ENCODE measurements at regions not wholly inside any gene's neighbourhood (a gene's known extent, or its start where the extent isn't known, plus 50 kb on each side); places are given as distances from the start of the nearest gene placed in this dataset.

GRCh38 chr14:98894600-98894999 lies 377.4 kb downstream of the BCL11B start:
- no peak overlapping the region for H2AFZ ChIP-seq (ENCODE audit: low read length)
- WGBS (ENCODE audit: low lambda C conversion rate), result 0% methylated on average over 3 of the region's 5 CpGs
- TF ChIP-seq TAF1 (CRISPR knock-in tag; IDR thresholded peaks at IDR 0.05), result no peak
- H3K27ac ChIP-seq (ENCODE audit: extremely low read length, insufficient read depth, low read length), result no peak overlapping the region
- no peaks in the 10 kb centered on the region for H3K9me3 ChIP-seq (ENCODE audit: low read length)
- H4K20me1 ChIP-seq (ENCODE audit: insufficient read depth, low read length), result no peaks in the 10 kb centered on the region
- ChIA-PET CTCF (ENCODE audit: low intra/inter-chr PET ratio, low total read pairs) (no interaction called here), POLR2A (no interaction called here)
- peaks cover 0 to 9% of the 10 kb centered on the region in 2 experiments; a peak in 2 of 5 replicates for H3K27me3 ChIP-seq (ENCODE audit: control insufficient read depth in 1 of 2, insufficient read depth in 2 of 2, low read length in 2 of 2)
- intact Hi-C loops (cut with micrococcal nuclease; ENCODE audit: unreplicated experiment), result no loop called here
- in situ Hi-C loops (cut with HindIII; ENCODE audit: extremely low pct_ligation_motif_present, low pct_unique_long_range_greater_than_20kb), result no loop called here
- ATAC-seq (no peak), FAIRE-seq (no peak), DNase-seq (ENCODE audit: low spot score) (no peak)
- H3K36me3 ChIP-seq (replicated peaks in 1 of 2; ENCODE audit: control insufficient read depth in 1 of 2, insufficient read depth in 2 of 2, low read length in 2 of 2), result no peaks in the 10 kb centered on the region
- no peak overlapping the region for H3K4me3 ChIP-seq (replicated peaks in 1 of 3; ENCODE audit: insufficient read depth in 1 of 3, low read depth in 2 of 3, low read length in 3 of 3)
- no peaks in the 10 kb centered on the region for H3K4me1 ChIP-seq (ENCODE audit: insufficient read depth, low read length)
- no peak overlapping the region for H3K9ac ChIP-seq (ENCODE audit: insufficient read depth, low read depth, low read length)
- H3K4me2 ChIP-seq (ENCODE audit: low read depth, low read length), result no peak overlapping the region
- BruUV-seq (replicated peaks), result no TSS peak
- no peaks in the 10 kb centered on the region for H3K79me2 ChIP-seq (ENCODE audit: insufficient read depth, low read length)

DNA sequence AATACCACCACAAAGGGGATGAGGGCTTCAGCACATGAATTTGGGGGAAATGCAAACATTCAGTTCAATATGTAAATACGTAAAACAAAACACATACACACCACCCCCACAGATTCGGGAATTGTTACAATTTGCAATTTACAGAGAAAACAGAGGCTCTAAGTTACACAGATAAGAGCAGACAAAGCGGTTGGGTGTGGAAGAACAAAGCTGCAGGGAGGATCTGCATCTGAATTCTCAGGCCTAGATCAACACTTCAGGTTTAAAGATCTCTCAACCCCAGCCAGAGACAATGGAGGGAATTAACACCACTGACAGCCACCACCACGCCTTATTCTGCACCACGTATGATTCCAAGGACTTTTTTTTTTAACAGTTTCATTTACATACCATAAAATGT lies 375.5 kb downstream of the BCL11B start:
- no peak for DNase-seq (ENCODE audit: low spot score)
- no peak overlapping the region for H3K27ac ChIP-seq (ENCODE audit: extremely low read length, insufficient read depth, low read length)
- peaks cover 0 to 7% of the 10 kb centered on the region in 2 experiments; a peak in 2 of 5 replicates for H3K27me3 ChIP-seq (ENCODE audit: control insufficient read depth in 1 of 2, insufficient read depth in 2 of 2, low read length in 2 of 2)
- 3% methylated on average over 5 of the region's 5 CpGs for WGBS (ENCODE audit: low lambda C conversion rate)
- no peaks in the 10 kb centered on the region for H3K4me1 ChIP-seq (ENCODE audit: insufficient read depth, low read length)
- no peaks in the 10 kb centered on the region for H3K36me3 ChIP-seq (replicated peaks in 1 of 2; ENCODE audit: control insufficient read depth in 1 of 2, insufficient read depth in 2 of 2, low read length in 2 of 2)
- H2AFZ ChIP-seq (ENCODE audit: low read length), result no peak overlapping the region
- H3K9ac ChIP-seq (ENCODE audit: insufficient read depth, low read depth, low read length), result no peak overlapping the region
- H3K79me2 ChIP-seq (ENCODE audit: insufficient read depth, low read length), result no peaks in the 10 kb centered on the region
- intact Hi-C loops (cut with micrococcal nuclease; ENCODE audit: unreplicated experiment) (loop anchor here (5.0 kb wide), 1 partner anchor 581 kb away; no protein-coding TSS in a partner anchor), in situ Hi-C loops (cut with HindIII; ENCODE audit: extremely low pct_ligation_motif_present, low pct_unique_long_range_greater_than_20kb) (no loop called here)
- ChIA-PET POLR2A (no interaction called here), CTCF (ENCODE audit: low intra/inter-chr PET ratio, low total read pairs) (no interaction called here)
- H3K4me2 ChIP-seq (ENCODE audit: low read depth, low read length), result no peak overlapping the region
- FAIRE-seq, result no peak
- BruUV-seq (replicated peaks), result no TSS peak
- no peaks in the 10 kb centered on the region for H4K20me1 ChIP-seq (ENCODE audit: insufficient read depth, low read length)
- no peaks in the 10 kb centered on the region for H3K9me3 ChIP-seq (ENCODE audit: low read length)
- no peak for ATAC-seq
- no peak overlapping the region for H3K4me3 ChIP-seq (replicated peaks in 1 of 3; ENCODE audit: insufficient read depth in 1 of 3, low read depth in 2 of 3, low read length in 3 of 3)
- no peak for TF ChIP-seq LBX2 (CRISPR knock-in tag; IDR thresholded peaks at IDR 0.05; ENCODE audit: borderline replicate concordance)
- TF ChIP-seq ZNF550 (CRISPR knock-in tag; IDR thresholded peaks at IDR 0.05; ENCODE audit: borderline replicate concordance), result no peak
- TF ChIP-seq RFX5 (IDR thresholded peaks at IDR 0.05; ENCODE audit: low read depth, low read length), result no peak
- no peak for TF ChIP-seq BRCA1 (CRISPR knock-in tag; IDR thresholded peaks at IDR 0.05)
- no peak for TF ChIP-seq IRX3 (CRISPR knock-in tag; IDR thresholded peaks at IDR 0.05; ENCODE audit: borderline replicate concordance, low read depth)
- TF ChIP-seq HNRNPUL1 (IDR thresholded peaks at IDR 0.05; ENCODE audit: low read depth, low read length), result no peak
- no peak for TF ChIP-seq ZNF138 (CRISPR knock-in tag; IDR thresholded peaks at IDR 0.05; ENCODE audit: low read depth)
- TF ChIP-seq ZNF7 (CRISPR knock-in tag; IDR thresholded peaks at IDR 0.05), result no peak
- TF ChIP-seq ZNF644 (CRISPR knock-in tag; IDR thresholded peaks at IDR 0.05; ENCODE audit: low read depth), result no peak
- TF ChIP-seq, protein P1, sequence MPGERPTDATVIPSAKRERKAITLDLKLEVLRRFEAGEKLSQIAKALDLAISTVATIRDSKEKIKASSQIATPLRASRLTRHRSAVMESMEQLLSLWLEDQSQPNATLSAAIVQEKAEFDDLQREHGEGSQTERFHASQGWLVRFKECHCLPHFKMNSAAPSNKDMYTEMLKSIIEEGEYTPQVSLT (CRISPR knock-in tag; IDR thresholded peaks at IDR 0.05; ENCODE audit: borderline replicate concordance, low read depth), result no peak
- TF ChIP-seq, protein P2, sequence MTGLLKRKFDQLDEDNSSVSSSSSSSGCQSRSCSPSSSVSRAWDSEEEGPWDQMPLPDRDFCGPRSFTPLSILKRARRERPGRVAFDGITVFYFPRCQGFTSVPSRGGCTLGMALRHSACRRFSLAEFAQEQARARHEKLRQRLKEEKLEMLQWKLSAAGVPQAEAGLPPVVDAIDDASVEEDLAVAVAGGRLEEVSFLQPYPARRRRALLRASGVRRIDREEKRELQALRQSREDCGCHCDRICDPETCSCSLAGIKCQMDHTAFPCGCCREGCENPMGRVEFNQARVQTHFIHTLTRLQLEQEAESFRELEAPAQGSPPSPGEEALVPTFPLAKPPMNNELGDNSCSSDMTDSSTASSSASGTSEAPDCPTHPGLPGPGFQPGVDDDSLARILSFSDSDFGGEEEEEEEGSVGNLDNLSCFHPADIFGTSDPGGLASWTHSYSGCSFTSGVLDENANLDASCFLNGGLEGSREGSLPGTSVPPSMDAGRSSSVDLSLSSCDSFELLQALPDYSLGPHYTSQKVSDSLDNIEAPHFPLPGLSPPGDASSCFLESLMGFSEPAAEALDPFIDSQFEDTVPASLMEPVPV (CRISPR knock-in tag; IDR thresholded peaks at IDR 0.05), result no peak
- no peak for TF ChIP-seq HINFP (CRISPR knock-in tag; IDR thresholded peaks at IDR 0.05; ENCODE audit: low read depth)
- TF ChIP-seq KDM1A (CRISPR knock-in tag; IDR thresholded peaks at IDR 0.05), result no peak

Measured in HepG2 (cell line).